PC-9 (cell line): ENCODE measurements at regions not wholly inside any gene's neighbourhood (a gene's known extent, or its start where the extent isn't known, plus 50 kb on each side); places are given as distances from the start of the nearest gene placed in this dataset.

ENCODE experiments used
- EZH2 ChIP-seq: fragments of 200-600 bp; sonication (generic); IDR thresholded peaks from 2 replicates; pipeline ENCODE4 v1.8.0; 2017; ENCODE audit warnings: antibody characterized with exemption, low read depth
- TF ChIP-seq, protein P1 (sequence below): fragments of 200-600 bp; sonication (generic); conservative IDR thresholded peaks from 2 replicates; pipeline ENCODE4 v1.6.1; 2017; ENCODE audit warnings: mixed run types, antibody characterized with exemption, mild to moderate bottlenecking, moderate library complexity

GRCh38 chr10:7102557-7103349, 308.1 kb downstream of the SFMBT2 start:
- TF ChIP-seq, protein P1, sequence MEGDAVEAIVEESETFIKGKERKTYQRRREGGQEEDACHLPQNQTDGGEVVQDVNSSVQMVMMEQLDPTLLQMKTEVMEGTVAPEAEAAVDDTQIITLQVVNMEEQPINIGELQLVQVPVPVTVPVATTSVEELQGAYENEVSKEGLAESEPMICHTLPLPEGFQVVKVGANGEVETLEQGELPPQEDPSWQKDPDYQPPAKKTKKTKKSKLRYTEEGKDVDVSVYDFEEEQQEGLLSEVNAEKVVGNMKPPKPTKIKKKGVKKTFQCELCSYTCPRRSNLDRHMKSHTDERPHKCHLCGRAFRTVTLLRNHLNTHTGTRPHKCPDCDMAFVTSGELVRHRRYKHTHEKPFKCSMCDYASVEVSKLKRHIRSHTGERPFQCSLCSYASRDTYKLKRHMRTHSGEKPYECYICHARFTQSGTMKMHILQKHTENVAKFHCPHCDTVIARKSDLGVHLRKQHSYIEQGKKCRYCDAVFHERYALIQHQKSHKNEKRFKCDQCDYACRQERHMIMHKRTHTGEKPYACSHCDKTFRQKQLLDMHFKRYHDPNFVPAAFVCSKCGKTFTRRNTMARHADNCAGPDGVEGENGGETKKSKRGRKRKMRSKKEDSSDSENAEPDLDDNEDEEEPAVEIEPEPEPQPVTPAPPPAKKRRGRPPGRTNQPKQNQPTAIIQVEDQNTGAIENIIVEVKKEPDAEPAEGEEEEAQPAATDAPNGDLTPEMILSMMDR = no peak
- no peak for TF ChIP-seq EZH2
